ENCODE measurements at regions not wholly inside any gene's neighbourhood (a gene's known extent, or its start where the extent isn't known, plus 50 kb on each side); places are given as distances from the start of the nearest gene placed in this dataset.

GRCh38 chr2:121836611-121837010 is 81.2 kb downstream of the TSN start:
- TF ChIP-seq, protein P1, sequence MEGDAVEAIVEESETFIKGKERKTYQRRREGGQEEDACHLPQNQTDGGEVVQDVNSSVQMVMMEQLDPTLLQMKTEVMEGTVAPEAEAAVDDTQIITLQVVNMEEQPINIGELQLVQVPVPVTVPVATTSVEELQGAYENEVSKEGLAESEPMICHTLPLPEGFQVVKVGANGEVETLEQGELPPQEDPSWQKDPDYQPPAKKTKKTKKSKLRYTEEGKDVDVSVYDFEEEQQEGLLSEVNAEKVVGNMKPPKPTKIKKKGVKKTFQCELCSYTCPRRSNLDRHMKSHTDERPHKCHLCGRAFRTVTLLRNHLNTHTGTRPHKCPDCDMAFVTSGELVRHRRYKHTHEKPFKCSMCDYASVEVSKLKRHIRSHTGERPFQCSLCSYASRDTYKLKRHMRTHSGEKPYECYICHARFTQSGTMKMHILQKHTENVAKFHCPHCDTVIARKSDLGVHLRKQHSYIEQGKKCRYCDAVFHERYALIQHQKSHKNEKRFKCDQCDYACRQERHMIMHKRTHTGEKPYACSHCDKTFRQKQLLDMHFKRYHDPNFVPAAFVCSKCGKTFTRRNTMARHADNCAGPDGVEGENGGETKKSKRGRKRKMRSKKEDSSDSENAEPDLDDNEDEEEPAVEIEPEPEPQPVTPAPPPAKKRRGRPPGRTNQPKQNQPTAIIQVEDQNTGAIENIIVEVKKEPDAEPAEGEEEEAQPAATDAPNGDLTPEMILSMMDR (IDR thresholded peaks at IDR 0.05) = no peak
- TF ChIP-seq POLR2A (IDR thresholded peaks at IDR 0.05) = no peak

All from body of pancreas (tissue), 4 donors.